ENCODE measurements at regions not wholly inside any gene's neighbourhood (a gene's known extent, or its start where the extent isn't known, plus 50 kb on each side); places are given as distances from the start of the nearest gene placed in this dataset.

DNA sequence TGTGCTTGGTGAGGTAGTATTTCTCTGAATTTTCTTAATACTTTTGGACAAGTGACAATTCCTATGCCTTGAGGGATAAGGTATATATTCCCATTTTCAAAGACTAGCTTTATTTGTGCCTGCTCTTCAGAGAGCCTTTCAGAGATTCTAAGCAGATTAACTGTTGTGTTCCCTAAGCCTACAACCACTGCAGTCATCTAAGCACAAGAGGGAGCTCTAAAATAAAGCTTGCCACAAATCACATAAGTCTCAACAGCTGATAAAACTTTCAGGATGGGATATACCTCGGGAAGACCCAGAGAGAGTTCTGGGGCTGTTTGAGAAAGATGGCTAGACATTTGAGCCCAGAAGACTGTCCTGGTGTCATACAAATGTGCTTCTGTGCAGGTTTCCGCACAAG, 157.3 kb downstream of the CYLC2 start (continued):
- TF ChIP-seq GPN1 (CRISPR knock-in tag; IDR thresholded peaks at IDR 0.05; ENCODE audit: borderline replicate concordance) (no peak), ZNF75D (CRISPR knock-in tag; IDR thresholded peaks at IDR 0.05; ENCODE audit: borderline replicate concordance) (no peak), ZNF777 (CRISPR knock-in tag; IDR thresholded peaks at IDR 0.05) (no peak)

GRCh38 chr9:103167530-103167929, 172.4 kb downstream of the CYLC2 start:
- H3K9me3 ChIP-seq (ENCODE audit: low read length), result peaks cover 42% of the 10 kb centered on the region
- BruUV-seq (replicated peaks), result no TSS peak
- H2AFZ ChIP-seq (ENCODE audit: low read length), result no peak overlapping the region
- H3K36me3 ChIP-seq (replicated peaks in 1 of 2; ENCODE audit: control insufficient read depth in 1 of 2, insufficient read depth in 2 of 2, low read length in 2 of 2), result no peaks in the 10 kb centered on the region
- intact Hi-C loops (cut with micrococcal nuclease; ENCODE audit: unreplicated experiment), result loop anchor here (5.0 kb wide), 1 partner anchor 530 kb away; no protein-coding TSS in a partner anchor
- no peaks in the 10 kb centered on the region for H3K4me1 ChIP-seq (ENCODE audit: insufficient read depth, low read length)
- no peak for DNase-seq (ENCODE audit: low spot score)
- ATAC-seq, result no peak
- H4K20me1 ChIP-seq (ENCODE audit: insufficient read depth, low read length), result no peaks in the 10 kb centered on the region
- WGBS (ENCODE audit: low lambda C conversion rate), result 12% methylated on average over 4 of the region's 4 CpGs
- ChIA-PET POLR2A (no interaction called here), CTCF (ENCODE audit: low intra/inter-chr PET ratio, low total read pairs) (no interaction called here)
- no peak overlapping the region for H3K4me2 ChIP-seq (ENCODE audit: low read depth, low read length)
- H3K9ac ChIP-seq (ENCODE audit: insufficient read depth, low read depth, low read length), result no peak overlapping the region
- TF ChIP-seq NFATC3 (CRISPR knock-in tag; IDR thresholded peaks at IDR 0.05) (no peak), ZNF263 (CRISPR knock-in tag; IDR thresholded peaks at IDR 0.05) (no peak), SAFB2 (CRISPR knock-in tag; IDR thresholded peaks at IDR 0.05; ENCODE audit: borderline replicate concordance, low read depth) (no peak), PHF20 (CRISPR knock-in tag; IDR thresholded peaks at IDR 0.05) (no peak), ZNF160 (CRISPR knock-in tag; IDR thresholded peaks at IDR 0.05) (peak; percentile 91), ZBTB38 (CRISPR knock-in tag; IDR thresholded peaks at IDR 0.05) (no peak), POLR2A (IDR thresholded peaks at IDR 0.05; ENCODE audit: insufficient read depth in 1 of 2, low read depth in 2 of 2, low read length in 2 of 2) (no peak)
- in situ Hi-C loops (cut with HindIII; ENCODE audit: extremely low pct_ligation_motif_present, low pct_unique_long_range_greater_than_20kb), result no loop called here
- H3K4me3 ChIP-seq (replicated peaks in 1 of 3; ENCODE audit: insufficient read depth in 1 of 3, low read depth in 2 of 3, low read length in 3 of 3), result no peak overlapping the region
- H3K27me3 ChIP-seq (ENCODE audit: control insufficient read depth in 1 of 2, insufficient read depth in 2 of 2, low read length in 2 of 2), result no peaks in the 10 kb centered on the region
- FAIRE-seq, result no peak
- no peaks in the 10 kb centered on the region for H3K79me2 ChIP-seq (ENCODE audit: insufficient read depth, low read length)
- no peak overlapping the region for H3K27ac ChIP-seq (ENCODE audit: extremely low read length, insufficient read depth, low read length)

DNA sequence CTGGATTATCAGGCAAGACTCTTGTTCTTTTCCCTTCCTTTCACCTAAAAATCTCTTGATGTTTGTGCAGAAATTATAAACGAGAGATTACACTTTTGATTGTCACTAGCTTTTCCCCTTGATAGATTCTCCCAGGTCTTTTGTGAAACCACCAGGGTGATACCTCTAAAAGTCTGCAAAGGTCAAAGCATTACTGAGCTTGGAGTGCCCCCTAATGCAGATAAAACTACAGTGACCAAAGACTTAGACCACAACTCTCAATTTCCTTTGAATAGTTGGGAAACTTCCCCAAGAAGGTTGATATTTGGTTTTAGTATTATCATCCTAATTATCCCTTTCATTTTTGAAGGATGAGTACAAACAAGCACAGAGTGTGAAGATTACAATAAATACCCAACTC, 173.1 kb downstream of the CYLC2 start:
- ChIA-PET POLR2A (no interaction called here), CTCF (ENCODE audit: low intra/inter-chr PET ratio, low total read pairs) (no interaction called here)
- no peak overlapping the region for H3K4me2 ChIP-seq (ENCODE audit: low read depth, low read length)
- in situ Hi-C loops (cut with HindIII; ENCODE audit: extremely low pct_ligation_motif_present, low pct_unique_long_range_greater_than_20kb) (no loop called here), intact Hi-C loops (cut with micrococcal nuclease; ENCODE audit: unreplicated experiment) (loop anchor here (5.0 kb wide), 1 partner anchor 531 kb away; no protein-coding TSS in a partner anchor)
- H3K9me3 ChIP-seq (ENCODE audit: low read length), result peaks cover 42% of the 10 kb centered on the region
- no peak for DNase-seq (ENCODE audit: low spot score)
- H4K20me1 ChIP-seq (ENCODE audit: insufficient read depth, low read length), result no peaks in the 10 kb centered on the region
- H3K4me3 ChIP-seq (replicated peaks in 1 of 3; ENCODE audit: insufficient read depth in 1 of 3, low read depth in 2 of 3, low read length in 3 of 3), result no peak overlapping the region
- TF ChIP-seq STAG1 (CRISPR knock-in tag; IDR thresholded peaks at IDR 0.05) (peak; percentile 35), PLRG1 (conservative IDR thresholded peaks at IDR 0.05) (no peak)
- no peak overlapping the region for H3K27ac ChIP-seq (ENCODE audit: extremely low read length, insufficient read depth, low read length)
- no peak for ATAC-seq
- no peaks in the 10 kb centered on the region for H3K36me3 ChIP-seq (replicated peaks in 1 of 2; ENCODE audit: control insufficient read depth in 1 of 2, insufficient read depth in 2 of 2, low read length in 2 of 2)
- FAIRE-seq, result no peak
- no TSS peak for BruUV-seq (replicated peaks)
- H3K27me3 ChIP-seq (ENCODE audit: control insufficient read depth in 1 of 2, insufficient read depth in 2 of 2, low read length in 2 of 2), result no peaks in the 10 kb centered on the region
- no peaks in the 10 kb centered on the region for H3K4me1 ChIP-seq (ENCODE audit: insufficient read depth, low read length)
- no peaks in the 10 kb centered on the region for H3K79me2 ChIP-seq (ENCODE audit: insufficient read depth, low read length)
- no peak overlapping the region for H2AFZ ChIP-seq (ENCODE audit: low read length)
- 0% methylated on average over 1 of the region's 1 CpG for WGBS (ENCODE audit: low lambda C conversion rate)
- H3K9ac ChIP-seq (ENCODE audit: insufficient read depth, low read depth, low read length), result no peak overlapping the region
